NB4 (cell line): ENCODE measurements at regions not wholly inside any gene's neighbourhood (a gene's known extent, or its start where the extent isn't known, plus 50 kb on each side); places are given as distances from the start of the nearest gene placed in this dataset.

ENCODE experiments used
- DNase-seq: peaks from one replicate; pipeline ENCODE4 v3.0.0; 2010; ENCODE audit warnings: low read depth
- H3K4me3 ChIP-seq: one replicate; pipeline ENCODE4 v1.5.1; 2011; ENCODE audit warnings: mild to moderate bottlenecking, low read depth, low read length, moderate library complexity
- CTCF ChIP-seq: IDR thresholded peaks from one replicate; pipeline ENCODE4 v1.5.1; 2012; ENCODE audit warnings: low read depth, low read length
- MAX ChIP-seq: IDR thresholded peaks from 2 replicates; pipeline ENCODE4 v1.6.1; 2011; ENCODE audit warnings: low read depth, low read length
- MYC ChIP-seq: IDR thresholded peaks from 2 replicates; pipeline ENCODE4 v1.6.1; 2011; ENCODE audit warnings: low read depth, low read length
- POLR2A ChIP-seq: IDR thresholded peaks from 2 replicates; pipeline ENCODE4 v1.6.1; 2011; ENCODE audit warnings: mild to moderate bottlenecking; ENCODE audit not compliant: insufficient read length; ENCODE audit errors: extremely low read depth

- TF ChIP-seq MAX (no peak), POLR2A (no peak), MYC (no peak)
- no peak for DNase-seq
- no peak overlapping the region for H3K4me3 ChIP-seq
These were observed 515.5 kb upstream of the GBE1 start for GRCh38 chr3:82276992-82277391.

GRCh38 chr3:82274897-82275296 is 513.5 kb upstream of the GBE1 start:
- DNase-seq: no peak
- H3K4me3 ChIP-seq: no peak overlapping the region
- TF ChIP-seq POLR2A (no peak), MYC (no peak), MAX (no peak), CTCF (no peak)

- DNase-seq: no peak
- no peak for TF ChIP-seq MYC
- no peak for TF ChIP-seq MAX
- TF ChIP-seq CTCF: no peak
- no peak for TF ChIP-seq POLR2A
- no peak overlapping the region for H3K4me3 ChIP-seq
These were observed 504.3 kb upstream of the GBE1 start for GRCh38 chr3:82265747-82266146.

GRCh38 chr3:82262193-82262592 is 500.7 kb upstream of the GBE1 start:
- TF ChIP-seq MAX: no peak
- no peak for TF ChIP-seq POLR2A
- TF ChIP-seq MYC: no peak
- TF ChIP-seq CTCF: no peak
- no peak for DNase-seq

GRCh38 chr3:82261637-82262036 is 500.2 kb upstream of the GBE1 start:
- TF ChIP-seq MAX (no peak), CTCF (no peak), POLR2A (no peak), MYC (no peak)
- H3K4me3 ChIP-seq: no peak overlapping the region
- DNase-seq: no peak

More at GRCh38 chr3:82262193-82262592, 500.7 kb upstream of the GBE1 start:
- H3K4me3 ChIP-seq: no peak overlapping the region

- H3K4me3 ChIP-seq: no peak overlapping the region
- no peak for TF ChIP-seq MYC
- no peak for TF ChIP-seq CTCF
- TF ChIP-seq MAX: no peak
- no peak for TF ChIP-seq POLR2A
- no peak for DNase-seq
These were observed 499.6 kb upstream of the GBE1 start for GRCh38 chr3:82261013-82261412.
